ENCODE measurements at regions not wholly inside any gene's neighbourhood (a gene's known extent, or its start where the extent isn't known, plus 50 kb on each side); places are given as distances from the start of the nearest gene placed in this dataset.

GRCh38 chr3:74057169-74057568 lies 432.4 kb upstream of the PDZRN3 start:
- Histone ChIP-seq H3K4me1 (no peaks in the 10 kb centered on the region), H3K4me3 (no peak overlapping the region), H3K27ac (replicated peaks) (no peak overlapping the region), H3K9me3 (replicated peaks) (no peaks in the 10 kb centered on the region), H3K27me3 (ENCODE audit: low read depth) (no peaks in the 10 kb centered on the region), H3K36me3 (no peaks in the 10 kb centered on the region)
- intact Hi-C loops (cut with micrococcal nuclease): no loop called here
- no peak for TF ChIP-seq CTCF (IDR thresholded peaks at IDR 0.05; ENCODE audit: borderline replicate concordance)
- no peak for DNase-seq

- Histone ChIP-seq H3K9me3 (replicated peaks) (no peaks in the 10 kb centered on the region), H3K36me3 (no peaks in the 10 kb centered on the region), H3K4me1 (no peaks in the 10 kb centered on the region), H3K27me3 (ENCODE audit: low read depth) (no peaks in the 10 kb centered on the region), H3K27ac (replicated peaks) (no peak overlapping the region), H3K4me3 (no peak overlapping the region)
- intact Hi-C loops (cut with micrococcal nuclease): no loop called here
- DNase-seq: no peak
- no peak for TF ChIP-seq CTCF (IDR thresholded peaks at IDR 0.05; ENCODE audit: borderline replicate concordance)
Observed at GRCh38 chr3:74055061-74055460, 430.3 kb upstream of the PDZRN3 start.

- H3K36me3 ChIP-seq: no peaks in the 10 kb centered on the region
- TF ChIP-seq CTCF (IDR thresholded peaks at IDR 0.05; ENCODE audit: borderline replicate concordance): no peak
- H3K9me3 ChIP-seq (replicated peaks): no peaks in the 10 kb centered on the region
- no peak overlapping the region for H3K4me3 ChIP-seq
- H3K4me1 ChIP-seq: no peaks in the 10 kb centered on the region
- no peaks in the 10 kb centered on the region for H3K27me3 ChIP-seq (ENCODE audit: low read depth)
- intact Hi-C loops (cut with micrococcal nuclease): no loop called here
- no peak for DNase-seq
- H3K27ac ChIP-seq (replicated peaks): no peak overlapping the region
Observed at GRCh38 chr3:74054566-74054965, 429.8 kb upstream of the PDZRN3 start.

GRCh38 chr3:74053970-74054516 lies 429.3 kb upstream of the PDZRN3 start:
- intact Hi-C loops (cut with micrococcal nuclease): no loop called here
- no peak for TF ChIP-seq CTCF (IDR thresholded peaks at IDR 0.05; ENCODE audit: borderline replicate concordance)
- Histone ChIP-seq H3K36me3 (no peaks in the 10 kb centered on the region), H3K4me1 (no peaks in the 10 kb centered on the region), H3K4me3 (no peak overlapping the region), H3K27me3 (ENCODE audit: low read depth) (no peaks in the 10 kb centered on the region), H3K27ac (replicated peaks) (no peak overlapping the region), H3K9me3 (replicated peaks) (no peaks in the 10 kb centered on the region)
- no peak for DNase-seq

GRCh38 chr3:74049444-74049843 lies 424.7 kb upstream of the PDZRN3 start:
- Histone ChIP-seq H3K4me1 (no peaks in the 10 kb centered on the region), H3K9me3 (replicated peaks) (no peaks in the 10 kb centered on the region), H3K27ac (replicated peaks) (no peak overlapping the region), H3K4me3 (no peak overlapping the region), H3K27me3 (ENCODE audit: low read depth) (no peaks in the 10 kb centered on the region), H3K36me3 (no peaks in the 10 kb centered on the region)
- no peak for TF ChIP-seq CTCF (IDR thresholded peaks at IDR 0.05; ENCODE audit: borderline replicate concordance)
- intact Hi-C loops (cut with micrococcal nuclease): no loop called here
- no peak for DNase-seq

- H3K36me3 ChIP-seq: no peaks in the 10 kb centered on the region
- no peak for TF ChIP-seq CTCF (IDR thresholded peaks at IDR 0.05; ENCODE audit: borderline replicate concordance)
- H3K27ac ChIP-seq (replicated peaks): no peak overlapping the region
- no peaks in the 10 kb centered on the region for H3K27me3 ChIP-seq (ENCODE audit: low read depth)
- no peaks in the 10 kb centered on the region for H3K4me1 ChIP-seq
- no peak for DNase-seq
- H3K4me3 ChIP-seq: no peak overlapping the region
- intact Hi-C loops (cut with micrococcal nuclease): no loop called here
- no peaks in the 10 kb centered on the region for H3K9me3 ChIP-seq (replicated peaks)
Observed at GRCh38 chr3:74048699-74049098, 424.0 kb upstream of the PDZRN3 start.

All from left ventricle myocardium inferior (tissue), 1 donor.